ENCODE measurements at regions not wholly inside any gene's neighbourhood (a gene's known extent, or its start where the extent isn't known, plus 50 kb on each side); places are given as distances from the start of the nearest gene placed in this dataset.
"Not testable (repeated sequence)": the region's sequence is repeated elsewhere in the genome, so short reads cannot be mapped to it uniquely, and the experiment has no call there.

DNA sequence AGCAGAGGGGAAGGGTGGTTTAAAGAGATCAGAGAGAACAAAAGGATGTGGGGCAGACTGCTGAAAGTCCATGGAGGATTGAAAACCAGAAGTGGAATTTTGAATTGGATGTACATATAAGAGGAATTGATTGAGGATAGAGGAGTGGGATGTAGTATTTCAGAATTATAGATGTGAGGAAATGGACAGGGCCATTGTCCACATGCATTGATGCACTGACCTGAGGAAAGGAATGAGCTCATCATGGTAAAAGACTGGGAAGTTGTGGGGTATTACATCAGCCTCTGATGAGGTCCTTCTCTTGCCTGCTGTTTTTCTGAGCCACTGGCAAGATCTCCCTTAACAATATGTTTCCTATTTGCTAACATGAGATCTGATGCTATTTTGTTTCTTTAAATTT lies 365.7 kb upstream of the FANCL start:
- Histone ChIP-seq H3K36me3 (ENCODE audit: control insufficient read depth in 2 of 2, insufficient read depth in 2 of 2, low read length in 2 of 2) (no peaks in the 10 kb centered on the region), H3K9me3 (ENCODE audit: control insufficient read depth in 2 of 2, low read length in 2 of 2) (no peaks in the 10 kb centered on the region), H3K27ac (ENCODE audit: low read length) (no peak overlapping the region), H3K4me3 (ENCODE audit: low read length in 2 of 2) (no peak overlapping the region), H3K27me3 (ENCODE audit: control insufficient read depth in 1 of 2, insufficient read depth in 2 of 2, low read length in 2 of 2) (no peaks in the 10 kb centered on the region), H3K4me1 (ENCODE audit: control insufficient read depth, insufficient read depth, low read length) (no peaks in the 10 kb centered on the region), H3K9ac (ENCODE audit: low read length in 2 of 2) (no peak overlapping the region)

DNA sequence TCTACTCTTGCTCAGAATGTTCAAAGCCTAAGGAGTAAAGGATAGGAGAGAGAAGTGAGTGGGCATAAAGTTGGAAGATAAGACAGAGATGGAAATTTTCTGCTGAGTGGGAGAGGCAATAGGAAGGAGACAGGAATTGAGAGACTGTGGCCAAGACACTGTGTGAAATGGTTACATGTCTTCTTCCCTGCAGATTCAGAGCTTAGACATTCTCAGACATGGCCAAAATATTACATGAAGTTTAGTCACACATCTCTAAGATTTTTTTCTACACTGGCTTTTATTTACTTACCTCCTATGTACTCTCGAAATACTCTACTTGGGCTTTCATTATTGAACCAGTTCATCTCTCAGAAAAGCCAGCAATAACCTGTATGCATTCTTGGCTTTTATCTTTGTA lies 363.0 kb upstream of the FANCL start:
- Histone ChIP-seq H3K9me3 (ENCODE audit: control insufficient read depth in 2 of 2, low read length in 2 of 2) (no peaks in the 10 kb centered on the region), H3K27me3 (ENCODE audit: control insufficient read depth in 1 of 2, insufficient read depth in 2 of 2, low read length in 2 of 2) (no peaks in the 10 kb centered on the region), H3K4me1 (ENCODE audit: control insufficient read depth, insufficient read depth, low read length) (no peaks in the 10 kb centered on the region), H3K4me3 (ENCODE audit: low read length in 2 of 2) (no peak overlapping the region), H3K27ac (ENCODE audit: low read length) (no peak overlapping the region), H3K36me3 (ENCODE audit: control insufficient read depth in 2 of 2, insufficient read depth in 2 of 2, low read length in 2 of 2) (no peaks in the 10 kb centered on the region), H3K9ac (ENCODE audit: low read length in 2 of 2) (no peak overlapping the region)

DNA sequence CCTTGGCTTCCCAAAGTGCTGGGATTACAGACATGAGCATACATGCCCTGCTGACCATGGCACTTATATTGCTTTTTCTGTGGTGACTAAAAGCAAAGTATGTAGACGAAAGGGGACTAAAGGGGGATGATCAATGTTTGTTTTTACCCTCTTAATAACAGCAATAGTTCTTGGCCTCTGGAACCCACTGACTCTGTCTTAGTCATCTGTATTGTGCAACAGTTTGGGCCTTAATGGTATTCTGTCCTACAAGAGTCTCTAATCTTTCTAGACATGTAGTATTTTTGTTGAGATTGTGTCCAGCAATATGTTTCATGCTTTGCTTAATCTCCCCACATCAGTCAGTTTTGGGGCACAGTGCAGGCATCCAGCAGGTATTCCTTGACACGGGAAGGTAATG lies 359.9 kb upstream of the FANCL start:
- no peak overlapping the region for H3K4me3 ChIP-seq (ENCODE audit: low read length in 2 of 2)
- H3K9me3 ChIP-seq (ENCODE audit: control insufficient read depth in 2 of 2, low read length in 2 of 2), result no peaks in the 10 kb centered on the region
- H3K4me1 ChIP-seq (ENCODE audit: control insufficient read depth, insufficient read depth, low read length), result no peaks in the 10 kb centered on the region
- no peak overlapping the region for H3K9ac ChIP-seq (ENCODE audit: low read length in 2 of 2)
- no peaks in the 10 kb centered on the region for H3K36me3 ChIP-seq (ENCODE audit: control insufficient read depth in 2 of 2, insufficient read depth in 2 of 2, low read length in 2 of 2)
- H3K27ac ChIP-seq (ENCODE audit: low read length), result no peak overlapping the region
- H3K27me3 ChIP-seq (ENCODE audit: control insufficient read depth in 1 of 2, insufficient read depth in 2 of 2, low read length in 2 of 2), result no peaks in the 10 kb centered on the region

DNA sequence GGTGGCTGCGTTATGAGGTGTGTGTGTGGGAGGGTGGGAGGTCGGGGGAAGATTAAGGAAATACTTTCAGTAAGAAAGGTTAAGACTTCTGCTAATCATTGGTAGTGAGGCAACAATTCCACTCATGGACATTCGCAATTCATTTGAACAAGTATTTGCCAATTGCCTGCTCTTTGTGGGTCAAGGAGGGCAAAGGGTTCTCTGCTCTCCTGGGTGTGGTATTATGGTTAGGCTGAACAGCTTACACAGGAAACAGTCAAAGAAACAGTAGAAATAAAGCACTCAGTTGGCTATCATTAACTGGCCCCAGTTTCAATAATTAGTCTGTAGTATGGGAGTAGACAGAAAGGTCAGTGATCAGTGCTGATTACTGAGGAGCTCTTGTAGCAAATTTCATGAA lies 357.0 kb upstream of the FANCL start:
- Histone ChIP-seq H3K27me3 (ENCODE audit: control insufficient read depth in 1 of 2, insufficient read depth in 2 of 2, low read length in 2 of 2) (no peaks in the 10 kb centered on the region), H3K4me1 (ENCODE audit: control insufficient read depth, insufficient read depth, low read length) (no peaks in the 10 kb centered on the region), H3K9ac (ENCODE audit: low read length in 2 of 2) (no peak overlapping the region), H3K9me3 (ENCODE audit: control insufficient read depth in 2 of 2, low read length in 2 of 2) (no peaks in the 10 kb centered on the region), H3K36me3 (ENCODE audit: control insufficient read depth in 2 of 2, insufficient read depth in 2 of 2, low read length in 2 of 2) (no peaks in the 10 kb centered on the region), H3K4me3 (ENCODE audit: low read length in 2 of 2) (no peak overlapping the region), H3K27ac (ENCODE audit: low read length) (no peak overlapping the region)

DNA sequence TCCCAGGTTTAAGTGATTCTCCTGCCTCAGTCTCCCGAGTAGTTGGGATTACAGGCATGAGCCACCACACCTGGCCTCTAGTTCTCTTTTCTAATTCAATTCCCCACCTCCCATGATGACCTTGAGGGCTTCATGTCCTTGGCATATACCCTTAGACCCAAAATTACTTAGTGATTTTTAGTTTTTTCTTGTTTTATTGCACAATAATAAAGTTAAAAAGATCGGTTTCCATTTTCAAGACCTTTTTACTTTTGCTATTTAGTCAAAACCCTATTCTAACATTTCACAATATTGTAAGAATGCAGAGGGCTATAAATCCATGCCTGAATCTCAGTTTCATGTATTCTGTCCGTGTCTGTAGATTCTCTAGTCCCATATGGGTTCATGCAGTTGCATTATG lies 354.6 kb upstream of the FANCL start:
- H3K27me3 ChIP-seq (ENCODE audit: control insufficient read depth in 1 of 2, insufficient read depth in 2 of 2, low read length in 2 of 2), result no peaks in the 10 kb centered on the region
- no peaks in the 10 kb centered on the region for H3K9me3 ChIP-seq (ENCODE audit: control insufficient read depth in 2 of 2, low read length in 2 of 2)
- H3K27ac ChIP-seq (ENCODE audit: low read length), result no peak overlapping the region
- no peaks in the 10 kb centered on the region for H3K36me3 ChIP-seq (ENCODE audit: control insufficient read depth in 2 of 2, insufficient read depth in 2 of 2, low read length in 2 of 2)
- H3K4me3 ChIP-seq (ENCODE audit: low read length in 2 of 2), result no peak overlapping the region
- no peaks in the 10 kb centered on the region for H3K4me1 ChIP-seq (ENCODE audit: control insufficient read depth, insufficient read depth, low read length)
- no peak overlapping the region for H3K9ac ChIP-seq (ENCODE audit: low read length in 2 of 2)

DNA sequence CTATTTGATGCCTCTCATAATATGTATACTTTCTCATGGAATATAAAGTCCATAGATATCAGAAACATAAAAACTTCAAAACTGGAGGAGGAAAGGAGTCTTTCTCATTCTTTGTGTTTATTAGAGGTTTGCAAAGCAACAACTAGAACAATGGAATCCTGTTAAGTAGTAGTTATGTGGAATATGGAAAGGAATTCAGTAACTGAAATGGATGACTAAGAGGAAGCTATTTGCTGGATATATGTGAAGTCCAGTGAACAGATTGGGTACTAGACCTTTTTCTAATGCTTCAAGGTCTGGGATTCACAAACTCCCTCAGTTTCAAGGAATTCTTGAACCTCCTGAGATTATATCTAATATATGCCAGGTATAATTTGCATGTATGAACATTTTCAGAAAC lies 353.6 kb upstream of the FANCL start:
- Histone ChIP-seq H3K4me1 (ENCODE audit: control insufficient read depth, insufficient read depth, low read length) (no peaks in the 10 kb centered on the region), H3K4me3 (ENCODE audit: low read length in 2 of 2) (no peak overlapping the region), H3K9ac (ENCODE audit: low read length in 2 of 2) (no peak overlapping the region), H3K36me3 (ENCODE audit: control insufficient read depth in 2 of 2, insufficient read depth in 2 of 2, low read length in 2 of 2) (no peaks in the 10 kb centered on the region), H3K27ac (ENCODE audit: low read length) (no peak overlapping the region), H3K27me3 (ENCODE audit: control insufficient read depth in 1 of 2, insufficient read depth in 2 of 2, low read length in 2 of 2) (no peaks in the 10 kb centered on the region), H3K9me3 (ENCODE audit: control insufficient read depth in 2 of 2, low read length in 2 of 2) (no peaks in the 10 kb centered on the region)

DNA sequence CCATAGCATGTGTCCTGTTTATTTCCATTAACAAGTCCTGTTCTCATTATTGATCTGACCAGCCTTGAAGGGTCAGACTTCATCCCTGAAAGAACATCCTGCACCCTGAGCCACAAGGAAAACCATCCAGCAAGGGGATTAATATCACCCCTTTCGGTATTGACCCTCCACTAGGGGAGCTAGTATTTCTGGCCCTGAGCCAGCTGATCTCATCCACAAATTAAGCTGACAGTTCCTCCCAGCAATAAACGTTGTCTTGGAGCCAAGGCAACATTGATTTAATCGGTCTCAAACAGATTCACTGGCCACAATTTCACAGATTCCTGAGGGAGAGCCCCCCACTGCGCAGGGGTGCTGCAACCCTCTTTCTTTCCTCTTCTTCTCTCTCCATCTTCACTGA lies 353.1 kb upstream of the FANCL start:
- no peaks in the 10 kb centered on the region for H3K36me3 ChIP-seq (ENCODE audit: control insufficient read depth in 2 of 2, insufficient read depth in 2 of 2, low read length in 2 of 2)
- H3K27me3 ChIP-seq (ENCODE audit: control insufficient read depth in 1 of 2, insufficient read depth in 2 of 2, low read length in 2 of 2), result no peaks in the 10 kb centered on the region
- no peaks in the 10 kb centered on the region for H3K4me1 ChIP-seq (ENCODE audit: control insufficient read depth, insufficient read depth, low read length)
- H3K4me3 ChIP-seq (ENCODE audit: low read length in 2 of 2), result no peak overlapping the region
- no peak overlapping the region for H3K27ac ChIP-seq (ENCODE audit: low read length)
- no peaks in the 10 kb centered on the region for H3K9me3 ChIP-seq (ENCODE audit: control insufficient read depth in 2 of 2, low read length in 2 of 2)
- H3K9ac ChIP-seq (ENCODE audit: low read length in 2 of 2), result no peak overlapping the region

DNA sequence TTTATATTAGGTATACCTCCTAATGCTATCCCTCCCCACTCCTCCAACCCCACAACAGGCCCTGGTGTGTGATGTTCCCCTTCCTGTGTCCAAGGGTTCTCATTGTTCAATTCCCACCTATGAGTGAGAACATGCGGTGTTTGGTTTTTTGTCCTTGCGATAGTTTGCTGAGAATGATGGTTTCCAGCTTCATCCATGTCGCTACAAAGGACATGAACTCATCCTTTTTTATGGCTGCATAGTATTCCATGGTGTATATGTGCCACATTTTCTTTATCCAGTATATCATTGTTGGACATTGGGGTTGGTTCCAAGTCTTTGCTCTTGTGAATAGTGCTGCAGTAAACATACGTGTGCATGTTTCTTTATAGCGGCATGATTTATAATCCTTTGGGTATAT lies 345.1 kb upstream of the FANCL start:
- not testable (repeated sequence) for H3K36me3 ChIP-seq (ENCODE audit: control insufficient read depth in 2 of 2, insufficient read depth in 2 of 2, low read length in 2 of 2); H3K9ac ChIP-seq (ENCODE audit: low read length in 2 of 2); H3K27ac ChIP-seq (ENCODE audit: low read length); H3K9me3 ChIP-seq (ENCODE audit: control insufficient read depth in 2 of 2, low read length in 2 of 2); H3K4me1 ChIP-seq (ENCODE audit: control insufficient read depth, insufficient read depth, low read length); H3K4me3 ChIP-seq (ENCODE audit: low read length in 2 of 2); H3K27me3 ChIP-seq (ENCODE audit: control insufficient read depth in 1 of 2, insufficient read depth in 2 of 2, low read length in 2 of 2)

DNA sequence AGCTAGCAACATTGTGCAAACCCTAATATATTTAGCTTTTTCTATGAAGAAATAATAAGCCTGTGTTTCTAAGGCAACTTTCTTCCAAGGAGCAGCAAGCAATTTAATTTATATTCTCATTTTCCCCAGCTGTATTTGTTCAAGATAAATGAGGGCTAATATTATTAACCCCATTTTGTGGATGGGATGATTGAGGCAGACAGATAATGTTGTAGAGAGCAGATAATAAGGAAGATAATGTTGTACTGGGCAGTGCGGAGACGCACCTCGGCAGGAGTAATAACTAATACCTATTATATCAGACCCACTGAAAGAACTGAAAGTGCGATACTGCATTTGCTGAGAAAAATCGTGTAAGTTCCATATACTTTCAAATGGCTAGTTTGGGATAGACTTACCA lies 344.1 kb upstream of the FANCL start:
- no peaks in the 10 kb centered on the region for H3K4me1 ChIP-seq (ENCODE audit: control insufficient read depth, insufficient read depth, low read length)
- no peaks in the 10 kb centered on the region for H3K27me3 ChIP-seq (ENCODE audit: control insufficient read depth in 1 of 2, insufficient read depth in 2 of 2, low read length in 2 of 2)
- no peaks in the 10 kb centered on the region for H3K9me3 ChIP-seq (ENCODE audit: control insufficient read depth in 2 of 2, low read length in 2 of 2)
- H3K36me3 ChIP-seq (ENCODE audit: control insufficient read depth in 2 of 2, insufficient read depth in 2 of 2, low read length in 2 of 2), result no peaks in the 10 kb centered on the region
- no peak overlapping the region for H3K9ac ChIP-seq (ENCODE audit: low read length in 2 of 2)
- H3K27ac ChIP-seq (ENCODE audit: low read length), result no peak overlapping the region
- no peak overlapping the region for H3K4me3 ChIP-seq (ENCODE audit: low read length in 2 of 2)

DNA sequence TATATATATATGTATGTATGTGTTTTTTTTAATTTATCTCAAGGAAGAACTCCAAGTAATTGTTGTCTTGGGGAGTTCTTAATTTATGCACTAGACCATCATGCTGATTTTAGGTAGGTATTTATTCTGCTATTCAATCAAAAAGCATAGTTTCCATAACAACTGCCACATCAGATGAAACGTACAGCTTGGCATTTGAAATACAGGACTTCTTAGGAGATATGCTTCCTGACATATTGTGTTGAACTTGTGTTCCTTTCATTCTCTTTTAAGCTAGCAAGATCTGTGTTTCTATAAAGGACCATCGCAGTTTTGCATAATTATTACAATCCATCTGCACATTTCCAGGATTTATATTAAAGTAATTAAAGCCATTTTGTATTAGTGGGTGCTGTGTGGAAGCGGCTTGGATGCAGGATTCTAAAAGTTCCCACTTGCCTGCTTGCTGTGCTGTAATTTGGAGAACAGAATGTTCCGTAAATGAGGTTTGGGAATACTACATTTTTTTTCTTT lies 343.5 kb upstream of the FANCL start:
- H3K9me3 ChIP-seq (ENCODE audit: control insufficient read depth in 2 of 2, low read length in 2 of 2), result no peaks in the 10 kb centered on the region
- no peaks in the 10 kb centered on the region for H3K27me3 ChIP-seq (ENCODE audit: control insufficient read depth in 1 of 2, insufficient read depth in 2 of 2, low read length in 2 of 2)
- H3K9ac ChIP-seq (ENCODE audit: low read length in 2 of 2), result no peak overlapping the region
- no peaks in the 10 kb centered on the region for H3K36me3 ChIP-seq (ENCODE audit: control insufficient read depth in 2 of 2, insufficient read depth in 2 of 2, low read length in 2 of 2)
- no peaks in the 10 kb centered on the region for H3K4me1 ChIP-seq (ENCODE audit: control insufficient read depth, insufficient read depth, low read length)
- no peak overlapping the region for H3K4me3 ChIP-seq (ENCODE audit: low read length in 2 of 2)
- H3K27ac ChIP-seq (ENCODE audit: low read length), result no peak overlapping the region

DNA sequence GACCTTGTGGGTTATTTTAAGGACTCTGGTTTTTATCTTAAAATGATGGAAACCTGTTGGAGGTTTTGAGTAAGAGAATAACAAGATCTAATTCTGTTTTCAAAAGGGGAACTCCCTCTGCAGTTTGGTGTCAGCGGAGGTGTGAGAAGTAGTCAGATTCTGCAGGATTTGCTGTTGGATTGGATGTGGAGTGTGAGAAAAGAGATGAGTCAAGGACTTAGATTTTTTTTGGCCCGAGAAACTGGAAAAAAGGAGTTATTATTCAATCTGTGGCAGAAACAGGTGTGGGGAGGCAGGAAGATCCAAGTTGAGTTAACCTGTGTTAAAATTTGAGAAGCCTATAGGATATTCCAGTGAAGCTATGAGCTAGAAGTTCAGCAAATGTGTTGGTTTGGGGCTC lies 337.2 kb upstream of the FANCL start:
- Histone ChIP-seq H3K9me3 (ENCODE audit: control insufficient read depth in 2 of 2, low read length in 2 of 2) (no peaks in the 10 kb centered on the region), H3K27ac (ENCODE audit: low read length) (no peak overlapping the region), H3K9ac (ENCODE audit: low read length in 2 of 2) (no peak overlapping the region), H3K36me3 (ENCODE audit: control insufficient read depth in 2 of 2, insufficient read depth in 2 of 2, low read length in 2 of 2) (no peaks in the 10 kb centered on the region), H3K4me1 (ENCODE audit: control insufficient read depth, insufficient read depth, low read length) (no peaks in the 10 kb centered on the region), H3K27me3 (ENCODE audit: control insufficient read depth in 1 of 2, insufficient read depth in 2 of 2, low read length in 2 of 2) (no peaks in the 10 kb centered on the region), H3K4me3 (ENCODE audit: low read length in 2 of 2) (no peak overlapping the region)

DNA sequence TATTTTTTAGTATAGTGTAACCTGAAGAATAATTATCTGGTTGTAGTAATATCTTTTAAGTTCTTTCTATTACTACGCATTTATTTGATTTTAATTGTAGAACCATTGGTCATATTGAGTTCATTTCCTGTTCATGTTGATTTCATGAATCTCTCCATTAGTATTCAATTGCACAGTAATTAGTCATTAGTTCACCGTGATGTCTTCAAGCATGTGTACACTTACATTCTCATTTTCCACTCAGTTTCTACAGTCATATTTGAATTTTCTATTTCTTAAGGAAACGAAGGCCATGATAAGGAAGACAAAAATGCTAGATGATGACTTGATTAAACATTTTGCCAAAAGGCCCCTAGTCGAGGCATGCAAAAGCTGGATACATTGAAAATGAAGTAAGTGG lies 333.7 kb upstream of the FANCL start:
- H3K4me3 ChIP-seq (ENCODE audit: low read length in 2 of 2), result no peak overlapping the region
- H3K27me3 ChIP-seq (ENCODE audit: control insufficient read depth in 1 of 2, insufficient read depth in 2 of 2, low read length in 2 of 2), result no peaks in the 10 kb centered on the region
- H3K4me1 ChIP-seq (ENCODE audit: control insufficient read depth, insufficient read depth, low read length), result no peaks in the 10 kb centered on the region
- H3K36me3 ChIP-seq (ENCODE audit: control insufficient read depth in 2 of 2, insufficient read depth in 2 of 2, low read length in 2 of 2), result no peaks in the 10 kb centered on the region
- H3K9me3 ChIP-seq (ENCODE audit: control insufficient read depth in 2 of 2, low read length in 2 of 2), result no peaks in the 10 kb centered on the region
- no peak overlapping the region for H3K27ac ChIP-seq (ENCODE audit: low read length)
- H3K9ac ChIP-seq (ENCODE audit: low read length in 2 of 2), result no peak overlapping the region
